Activated T-cell treated with anti-CD3 and anti-CD28 coated beads for 24 hours (primary cell): ENCODE measurements at regions not wholly inside any gene's neighbourhood (a gene's known extent, or its start where the extent isn't known, plus 50 kb on each side); places are given as distances from the start of the nearest gene placed in this dataset.
"Not testable (repeated sequence)": the region's sequence is repeated elsewhere in the genome, so short reads cannot be mapped to it uniquely, and the experiment has no call there.

Experiments
- DNase-seq: peaks from one replicate; pipeline ENCODE4 v3.0.0-alpha.2; 2020; ENCODE audit warnings: low read depth

DNA sequence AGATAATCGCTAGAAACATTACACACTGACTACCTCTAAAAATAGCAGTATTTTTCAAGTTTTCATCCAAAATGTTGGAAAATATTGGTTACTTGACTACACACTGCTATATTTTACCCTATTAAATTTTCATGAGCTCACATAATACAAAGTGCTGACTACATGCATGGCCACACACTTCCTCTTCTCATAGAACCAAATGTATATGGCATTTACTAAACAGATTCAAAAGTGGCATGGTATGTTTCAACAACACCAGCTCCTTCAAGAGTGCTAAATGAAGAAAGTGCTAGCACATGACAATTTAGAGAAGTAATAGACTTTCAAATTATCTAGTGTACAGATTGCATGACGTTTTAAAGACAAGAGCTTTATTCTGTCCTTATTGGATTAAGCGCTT, 780.4 kb upstream of the SLITRK6 start:
- no peak for DNase-seq

GRCh38 chr13:86581706-86582105, 782.5 kb upstream of the SLITRK6 start:
- DNase-seq: no peak

DNA sequence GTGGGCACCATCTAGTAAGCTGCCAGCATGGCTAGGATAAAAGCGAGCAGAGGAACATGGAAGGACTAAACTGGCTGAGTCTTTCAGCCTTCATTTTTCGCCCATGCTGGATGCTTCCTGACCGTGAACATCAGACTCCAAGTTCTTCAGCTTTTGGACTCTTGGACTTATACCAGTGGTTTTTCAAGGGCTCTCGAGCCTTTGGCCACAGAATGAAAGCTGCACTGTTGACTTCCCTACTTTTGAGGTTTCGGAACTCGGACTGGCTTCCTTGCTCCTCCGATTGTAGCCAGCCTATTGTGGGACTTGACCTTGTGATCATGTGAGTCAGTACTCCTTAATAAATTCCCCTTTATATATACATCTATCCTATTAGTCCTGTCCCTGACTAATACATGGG, 785.1 kb upstream of the SLITRK6 start:
- DNase-seq: no peak

DNA sequence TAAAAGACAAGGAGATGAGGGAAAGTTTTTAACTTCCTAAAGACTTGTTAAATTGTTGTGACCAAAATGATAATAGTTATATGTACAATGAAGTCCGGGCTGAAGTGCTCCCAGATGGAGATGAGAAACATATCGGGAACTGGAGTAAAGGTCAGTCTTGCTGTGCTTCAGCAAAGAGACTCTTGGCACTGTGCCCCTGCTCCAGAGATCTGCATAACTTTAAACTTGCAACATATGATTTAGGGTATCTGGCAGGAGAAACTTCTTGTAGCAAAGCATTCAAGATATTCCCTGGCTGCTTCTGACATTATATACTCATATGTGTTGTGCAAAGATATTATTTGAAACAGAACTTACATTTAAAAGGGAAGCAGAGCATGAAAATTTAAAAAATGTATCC, 786.6 kb upstream of the SLITRK6 start:
- DNase-seq: no peak

DNA sequence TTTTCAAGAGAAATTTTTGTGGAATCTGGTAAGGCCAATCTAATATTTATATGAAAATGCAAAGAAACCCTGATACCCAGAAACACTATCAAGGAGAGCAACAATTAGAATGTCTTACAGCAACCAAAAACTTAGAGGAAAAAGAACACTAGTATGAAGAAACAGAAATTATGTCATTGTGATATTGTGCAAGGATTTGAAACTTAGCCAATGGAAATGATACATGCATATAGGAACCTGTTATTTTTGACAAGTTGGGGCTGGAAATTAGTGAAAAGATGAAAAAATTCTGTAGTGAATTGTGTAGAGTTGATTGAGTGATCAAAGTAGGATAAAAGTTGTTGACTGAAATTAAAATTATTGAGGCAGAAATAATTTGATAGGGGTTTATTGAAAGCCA, 792.6 kb upstream of the SLITRK6 start:
- no peak for DNase-seq

DNA sequence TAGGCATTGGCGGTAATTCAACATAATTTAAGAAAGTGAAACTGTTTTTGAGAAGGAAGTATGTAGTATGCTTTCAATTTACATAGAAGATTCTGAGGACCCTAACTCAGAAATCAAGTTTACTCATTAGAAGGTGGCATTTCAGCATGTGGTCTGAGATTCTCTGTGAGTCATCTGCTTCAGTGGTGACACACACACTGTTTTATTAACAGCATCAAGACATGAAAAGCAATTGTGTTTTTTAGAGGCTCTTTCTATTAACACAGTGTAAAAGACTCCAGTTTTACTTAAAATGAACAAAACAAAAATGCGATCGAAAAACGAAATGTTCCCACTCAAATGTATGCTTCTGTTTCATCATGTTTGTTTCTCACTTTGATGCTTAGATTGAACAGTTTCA, 802.1 kb upstream of the SLITRK6 start:
- no peak for DNase-seq

DNA sequence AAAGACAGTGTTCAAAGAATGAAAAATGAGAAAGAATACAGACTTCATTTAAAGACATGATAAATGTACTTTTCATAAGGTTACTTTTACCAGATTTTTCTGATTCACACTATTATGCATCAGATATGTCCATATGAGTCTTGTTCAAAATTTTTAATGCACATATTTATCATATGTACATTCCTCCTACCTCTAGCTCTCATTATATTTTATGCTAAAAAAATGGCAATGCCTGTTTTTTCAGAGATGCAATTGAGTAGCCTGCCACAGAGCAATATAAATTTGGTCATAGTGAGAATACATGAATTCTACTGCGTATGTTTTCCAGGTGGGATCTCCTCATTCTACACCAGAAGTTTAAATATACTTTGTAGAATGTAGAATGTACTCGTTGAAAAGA, 807.0 kb upstream of the SLITRK6 start:
- no peak for DNase-seq

- DNase-seq: no peak
These were observed 809.5 kb upstream of the SLITRK6 start for GRCh38 chr13:86608701-86609100.

GRCh38 chr13:86633346-86633745, 834.1 kb upstream of the SLITRK6 start:
- DNase-seq: no peak

- DNase-seq: not testable (repeated sequence)
These were observed 852.0 kb upstream of the SLITRK6 start for GRCh38 chr13:86651171-86651570.

DNA sequence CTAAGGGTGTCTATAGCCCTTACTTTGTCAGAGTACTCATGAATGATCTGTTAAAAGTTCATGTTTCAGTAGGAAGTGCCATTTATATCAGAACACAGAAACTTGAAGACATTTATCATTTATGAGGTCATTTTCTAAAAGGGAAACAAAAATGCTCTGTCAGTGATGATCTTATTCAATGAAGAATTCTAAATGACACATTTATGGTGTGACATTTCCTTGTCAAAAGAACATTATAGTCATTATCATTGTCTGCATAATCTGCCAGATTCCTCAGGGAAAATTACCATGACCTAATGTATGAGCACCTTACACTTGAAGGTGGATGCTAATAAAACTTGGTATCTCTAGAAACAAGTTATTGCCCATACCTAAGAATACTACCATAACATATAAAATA, 853.8 kb upstream of the SLITRK6 start:
- DNase-seq: no peak

GRCh38 chr13:86655561-86655960, 856.3 kb upstream of the SLITRK6 start:
- no peak for DNase-seq

DNA sequence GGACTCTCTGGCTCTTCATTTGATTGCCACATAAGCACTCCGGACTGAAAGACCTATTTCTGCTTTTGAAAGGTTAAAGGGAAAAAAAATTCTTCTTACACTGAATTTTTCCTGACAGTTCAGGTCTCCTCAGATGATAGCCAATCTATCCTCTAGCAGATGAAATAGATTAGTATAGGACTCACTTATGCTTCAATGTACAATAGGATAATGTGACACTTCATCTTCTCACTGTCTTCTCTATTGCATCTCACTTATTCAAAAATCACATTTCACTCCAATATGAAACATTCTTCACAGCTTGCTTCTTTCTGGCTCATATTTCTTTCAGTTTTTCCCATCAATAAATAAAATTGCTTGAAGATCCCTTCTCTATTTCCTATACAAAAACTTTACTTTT, 860.9 kb upstream of the SLITRK6 start:
- DNase-seq: no peak

DNA sequence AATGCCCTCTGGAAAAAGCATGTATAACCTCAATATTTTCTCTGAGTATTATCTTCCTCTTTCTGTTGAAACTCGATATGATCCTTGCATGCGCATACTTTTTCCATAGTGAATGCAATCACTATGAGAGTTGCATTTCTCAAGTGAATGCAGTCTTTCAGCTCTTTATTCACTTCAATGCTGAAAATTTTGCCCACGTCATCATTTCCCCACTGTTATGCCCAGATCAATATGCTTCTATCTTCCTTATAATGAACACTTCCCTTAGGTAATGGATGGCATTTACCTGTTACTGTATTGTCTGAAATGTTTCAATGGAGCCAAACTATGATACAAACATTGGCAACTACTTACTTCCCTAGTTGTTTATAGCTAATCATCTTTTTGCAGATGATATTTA, 866.6 kb upstream of the SLITRK6 start:
- no peak for DNase-seq

- no peak for DNase-seq
These were observed 874.8 kb upstream of the SLITRK6 start for GRCh38 chr13:86673931-86674431.

GRCh38 chr13:86681223-86681622, 882.0 kb upstream of the SLITRK6 start:
- DNase-seq: no peak

DNA sequence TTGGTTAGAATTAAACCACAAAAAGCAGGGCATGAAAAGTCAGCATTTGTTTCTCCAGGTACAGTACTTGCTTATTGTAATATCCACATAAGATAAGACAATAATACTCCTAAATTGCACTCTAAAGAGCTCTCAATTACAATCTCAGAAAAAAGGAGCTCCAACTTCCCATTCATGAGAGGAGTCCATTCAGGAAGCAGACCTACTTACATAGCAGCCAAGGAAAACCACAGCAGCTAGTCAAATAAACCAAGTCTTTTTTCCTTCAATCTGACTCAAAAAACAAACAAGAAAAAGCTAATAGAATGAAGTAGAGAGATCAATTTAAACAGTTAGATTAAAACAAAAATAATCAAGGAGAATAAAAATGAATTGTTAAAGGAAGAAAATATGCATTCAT, 885.2 kb upstream of the SLITRK6 start:
- no peak for DNase-seq

DNA sequence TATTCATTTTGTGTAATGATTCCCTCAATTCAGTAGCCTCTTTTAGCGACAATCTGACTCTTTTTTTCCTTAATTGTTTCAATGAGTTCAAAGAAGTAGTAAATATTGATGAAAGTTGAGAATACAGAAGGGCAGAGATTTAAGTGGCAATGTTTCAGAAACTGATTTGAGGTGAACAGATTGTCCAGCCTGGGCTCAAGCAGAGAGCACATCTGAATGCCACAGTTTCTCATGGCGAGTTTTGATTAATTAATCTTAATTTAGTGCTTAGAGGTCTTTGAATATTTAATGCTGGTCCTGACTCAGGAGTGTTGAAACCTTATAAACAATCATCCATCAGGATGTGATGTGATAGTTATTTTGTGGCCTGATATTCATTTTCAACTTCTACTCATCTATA, 890.7 kb upstream of the SLITRK6 start:
- no peak for DNase-seq

GRCh38 chr13:86692291-86692690, 893.1 kb upstream of the SLITRK6 start:
- DNase-seq: no peak

GRCh38 chr13:86710013-86710412, 910.8 kb upstream of the SLITRK6 start:
- DNase-seq: no peak

GRCh38 chr13:86710896-86711295, 911.7 kb upstream of the SLITRK6 start:
- DNase-seq: no peak

GRCh38 chr13:86714495-86714894, 915.3 kb upstream of the SLITRK6 start:
- no peak for DNase-seq

DNA sequence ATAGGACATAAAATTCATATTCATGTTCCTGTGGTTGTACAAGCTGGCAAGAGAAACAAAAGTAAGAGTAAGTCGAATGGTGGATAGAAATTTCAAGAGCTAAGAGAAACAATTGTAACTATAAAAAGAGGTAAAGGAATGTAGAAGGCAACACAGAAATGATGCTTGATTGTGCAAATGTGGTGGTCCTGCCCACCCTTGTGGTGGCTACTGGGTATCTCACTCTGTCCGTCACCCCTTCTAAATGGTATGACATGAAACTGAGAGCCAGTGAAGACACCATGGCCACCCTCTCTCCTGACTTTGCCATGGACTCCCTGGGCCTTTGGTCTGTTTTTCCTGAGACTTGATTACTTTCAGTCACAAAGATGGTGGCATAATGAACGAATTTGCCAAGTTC, 925.9 kb upstream of the SLITRK6 start:
- no peak for DNase-seq

- DNase-seq: no peak
These were observed 930.0 kb upstream of the SLITRK6 start for GRCh38 chr13:86729206-86729605.

- DNase-seq: no peak
These were observed 932.8 kb upstream of the SLITRK6 start for GRCh38 chr13:86731987-86732386.
